C4-2B (cell line): ENCODE measurements at regions not wholly inside any gene's neighbourhood (a gene's known extent, or its start where the extent isn't known, plus 50 kb on each side); places are given as distances from the start of the nearest gene placed in this dataset.

ENCODE experiments used
- ZFX ChIP-seq: fragments of 450-650 bp; IDR thresholded peaks from 2 replicates; pipeline ENCODE4 v1.6.1; 2017
- TF ChIP-seq, protein P1 (sequence below): fragments of 450-650 bp; conservative IDR thresholded peaks from 2 replicates; pipeline ENCODE4 v1.5.1; 2017; ENCODE audit warnings: mild to moderate bottlenecking

DNA sequence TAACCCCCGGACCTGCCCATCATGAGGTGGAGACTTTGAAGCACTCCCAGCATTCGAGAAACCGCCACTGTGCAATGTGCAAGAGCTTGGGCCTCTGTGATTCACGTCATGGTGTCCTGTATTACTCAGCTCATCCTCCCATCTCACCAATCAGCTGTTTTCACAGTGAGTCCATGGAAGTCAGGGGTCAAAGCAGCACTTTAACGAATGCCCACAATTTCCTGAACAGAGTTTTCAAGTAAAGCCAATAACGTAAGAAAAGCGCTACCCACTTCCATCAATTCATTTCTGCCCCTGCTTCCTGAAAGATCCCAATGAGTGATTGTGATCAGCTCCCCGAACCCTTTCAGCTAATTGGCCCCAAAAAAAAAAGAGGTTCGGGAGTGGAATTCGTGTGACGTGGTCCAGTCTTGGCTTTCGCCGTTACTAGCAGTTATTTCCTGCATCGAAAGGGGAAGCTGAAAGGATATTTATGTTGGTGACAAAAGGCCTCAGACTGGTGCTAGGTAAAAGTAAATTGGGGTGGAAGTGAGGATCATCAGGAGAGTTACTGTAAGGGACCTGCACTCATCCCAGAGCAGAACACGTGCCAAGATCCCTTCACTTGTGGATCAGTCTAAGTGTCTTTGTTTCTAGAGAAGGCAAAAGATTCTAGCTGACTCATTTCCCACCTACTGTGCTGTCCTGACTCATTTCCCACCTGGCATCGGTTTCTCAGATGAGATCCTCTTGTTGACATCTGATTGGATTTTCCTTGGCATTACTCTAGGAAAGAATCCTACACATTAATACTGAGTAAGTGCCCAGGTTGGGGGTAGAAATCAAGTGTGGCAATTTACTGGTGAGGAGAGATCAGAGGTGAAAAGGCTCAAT is 136.7 kb upstream of the NUDT7 start:
- TF ChIP-seq, protein P1, sequence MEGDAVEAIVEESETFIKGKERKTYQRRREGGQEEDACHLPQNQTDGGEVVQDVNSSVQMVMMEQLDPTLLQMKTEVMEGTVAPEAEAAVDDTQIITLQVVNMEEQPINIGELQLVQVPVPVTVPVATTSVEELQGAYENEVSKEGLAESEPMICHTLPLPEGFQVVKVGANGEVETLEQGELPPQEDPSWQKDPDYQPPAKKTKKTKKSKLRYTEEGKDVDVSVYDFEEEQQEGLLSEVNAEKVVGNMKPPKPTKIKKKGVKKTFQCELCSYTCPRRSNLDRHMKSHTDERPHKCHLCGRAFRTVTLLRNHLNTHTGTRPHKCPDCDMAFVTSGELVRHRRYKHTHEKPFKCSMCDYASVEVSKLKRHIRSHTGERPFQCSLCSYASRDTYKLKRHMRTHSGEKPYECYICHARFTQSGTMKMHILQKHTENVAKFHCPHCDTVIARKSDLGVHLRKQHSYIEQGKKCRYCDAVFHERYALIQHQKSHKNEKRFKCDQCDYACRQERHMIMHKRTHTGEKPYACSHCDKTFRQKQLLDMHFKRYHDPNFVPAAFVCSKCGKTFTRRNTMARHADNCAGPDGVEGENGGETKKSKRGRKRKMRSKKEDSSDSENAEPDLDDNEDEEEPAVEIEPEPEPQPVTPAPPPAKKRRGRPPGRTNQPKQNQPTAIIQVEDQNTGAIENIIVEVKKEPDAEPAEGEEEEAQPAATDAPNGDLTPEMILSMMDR, result no peak
- no peak for TF ChIP-seq ZFX
